IMR-90 (cell line): ENCODE measurements at regions not wholly inside any gene's neighbourhood (a gene's known extent, or its start where the extent isn't known, plus 50 kb on each side); places are given as distances from the start of the nearest gene placed in this dataset.

Source experiments
- ATAC-seq: fragments of 200-7000 bp; cut with Tn5 transposase; 2 replicates; pipeline ENCODE4 v1.9.1; 2020; ENCODE audit warnings: low read depth, mild to moderate bottlenecking, moderate library complexity
- BruUV-seq: library from RNA; stranded (reverse); fragments of 400-500 nt; replicated peaks from 2 replicates; lab custom pipeline; 2021; lab: Mats Ljungman, UMichigan
- CTCF ChIA-PET: fragments of 300-600 bp; formaldehyde crosslinking; extraction: SDS; loops from one replicate; lab custom pipeline; 2021; ENCODE audit warnings: antibody characterized with exemption; lab: Yijun Ruan, JAX
- POLR2A ChIA-PET: fragments of 300-600 bp; sonication (Branson Sonifier 250); formaldehyde crosslinking; loops from one replicate; lab custom pipeline; 2022; ENCODE audit warnings: antibody characterized with exemption; ENCODE audit not compliant: unreplicated experiment; lab: Charles Lee
- DNase-seq: peaks from one replicate; pipeline ENCODE4 v3.0.0; 2013
- H2AFZ ChIP-seq: replicated peaks from 2 replicates; pipeline ENCODE3; 2013; ENCODE audit warnings: low read length, mild to moderate bottlenecking; ENCODE audit not compliant: poor library complexity
- H2AK5ac ChIP-seq: 2 replicates; pipeline ENCODE4 v1.6.1; 2013; ENCODE audit warnings: low read depth, low read length, inconsistent platforms
- H2AK9ac ChIP-seq: replicated peaks from 2 replicates; pipeline ENCODE3; 2013; ENCODE audit warnings: mild to moderate bottlenecking, low read depth, low read length, moderate library complexity; ENCODE audit not compliant: poor library complexity
- H2BK120ac ChIP-seq: 2 replicates; pipeline ENCODE4 v1.6.1; 2013; ENCODE audit warnings: low read depth, low read length, inconsistent platforms
- H2BK15ac ChIP-seq: 3 replicates; pipeline ENCODE4 v1.6.1; 2013; ENCODE audit warnings: low read depth, low read length, inconsistent platforms
- H2BK20ac ChIP-seq: 2 replicates; pipeline ENCODE4 v1.6.1; 2013; ENCODE audit warnings: low read depth, mild to moderate bottlenecking, inconsistent platforms, low read length, moderate library complexity
- H2BK5ac ChIP-seq: 2 replicates; pipeline ENCODE4 v1.6.1; 2013; ENCODE audit warnings: mild to moderate bottlenecking, low read depth, low read length, inconsistent platforms; ENCODE audit not compliant: poor library complexity, severe bottlenecking
- H3K14ac ChIP-seq: replicated peaks from 2 replicates; pipeline ENCODE4 v1.6.1; 2013; ENCODE audit warnings: low read depth, low read length, inconsistent platforms
- H3K18ac ChIP-seq: 2 replicates; pipeline ENCODE4 v1.6.1; 2013; ENCODE audit warnings: low read depth, low read length, control low read depth
- H3K23ac ChIP-seq: 2 replicates; pipeline ENCODE4 v1.6.1; 2013; ENCODE audit warnings: low read depth, low read length, inconsistent platforms
- H3K27ac ChIP-seq: 2 replicates; pipeline ENCODE4 v1.5.1; 2013; ENCODE audit warnings: mild to moderate bottlenecking, control low read depth, low read length; ENCODE audit not compliant: insufficient read depth
- H3K27me3 ChIP-seq: 2 replicates; pipeline ENCODE4 v1.6.1; 2013; ENCODE audit warnings: low read length; ENCODE audit not compliant: control insufficient read depth, insufficient read depth
- H3K36me3 ChIP-seq: 2 replicates; pipeline ENCODE4 v1.6.1; 2013; ENCODE audit warnings: low read length, mixed read lengths; ENCODE audit not compliant: control insufficient read depth, insufficient read depth
- H3K4ac ChIP-seq: 2 replicates; pipeline ENCODE4 v1.6.1; 2013; ENCODE audit warnings: low read depth, low read length, inconsistent platforms
- H3K4me1 ChIP-seq: 2 replicates; pipeline ENCODE4 v1.6.1; 2013; ENCODE audit warnings: low read length, mixed read lengths; ENCODE audit not compliant: control insufficient read depth, insufficient read depth
- H3K4me2 ChIP-seq: 2 replicates; pipeline ENCODE4 v1.6.1; 2013; ENCODE audit warnings: low read depth, mild to moderate bottlenecking, control low read depth, low read length, moderate library complexity
- H3K4me3 ChIP-seq: 2 replicates; pipeline ENCODE4 v1.5.1; 2013; ENCODE audit warnings: low read depth, mild to moderate bottlenecking, control low read depth, low read length, moderate library complexity; ENCODE audit not compliant: insufficient read depth
- H3K56ac ChIP-seq: 2 replicates; pipeline ENCODE4 v1.6.1; 2013; ENCODE audit warnings: low read length, inconsistent platforms; ENCODE audit not compliant: insufficient read depth; ENCODE audit errors: extremely low read depth
- H3K79me1 ChIP-seq, 2 experiments: 2 replicates each; pipeline ENCODE4 v1.6.1; 2013; ENCODE audit warnings: low read length in 2 of 2, inconsistent platforms in 1 of 2, low read depth in 1 of 2
- H3K9ac ChIP-seq: 2 replicates; pipeline ENCODE4 v1.6.1; 2013; ENCODE audit warnings: low read depth, low read length, control low read depth
- H3K9me1 ChIP-seq: 2 replicates; pipeline ENCODE4 v1.6.1; 2013; ENCODE audit warnings: low read length, inconsistent platforms; ENCODE audit not compliant: insufficient read depth
- H3K9me3 ChIP-seq: 2 replicates; pipeline ENCODE4 v1.6.1; 2013; ENCODE audit warnings: low read length; ENCODE audit not compliant: control insufficient read depth, insufficient read depth
- H4K20me1 ChIP-seq: 2 replicates; pipeline ENCODE4 v1.6.1; 2013; ENCODE audit warnings: low read length, inconsistent platforms; ENCODE audit not compliant: insufficient read depth
- H4K5ac ChIP-seq: 2 replicates; pipeline ENCODE4 v1.6.1; 2013; ENCODE audit warnings: mild to moderate bottlenecking, low read depth, low read length, control low read depth
- H4K8ac ChIP-seq, 2 experiments: 2 replicates each; pipeline ENCODE4 v1.6.1; 2013; ENCODE audit warnings: low read depth in 2 of 2, low read length in 2 of 2, control low read depth in 1 of 2, inconsistent platforms in 1 of 2
- H4K91ac ChIP-seq: 2 replicates; pipeline ENCODE4 v1.6.1; 2013; ENCODE audit warnings: low read depth, low read length, inconsistent platforms; ENCODE audit not compliant: insufficient read depth
- MAZ ChIP-seq: IDR thresholded peaks from 2 replicates; pipeline ENCODE4 v1.6.1; 2012; ENCODE audit warnings: low read depth, mild to moderate bottlenecking, low read length, improper control_type of control experiment, moderate library complexity, borderline replicate concordance
- RCOR1 ChIP-seq: IDR thresholded peaks from 2 replicates; pipeline ENCODE4 v1.6.1; 2012; ENCODE audit warnings: mild to moderate bottlenecking, low read length, improper control_type of control experiment; ENCODE audit not compliant: insufficient replicate concordance
- SMC3 ChIP-seq: fragments of 150-350 bp; IDR thresholded peaks from 2 replicates; pipeline ENCODE4 v1.6.1; 2016; ENCODE audit warnings: low read depth, mild to moderate bottlenecking, antibody characterized with exemption, low read length, moderate library complexity
- USF2 ChIP-seq: fragments of 150-350 bp; IDR thresholded peaks from 2 replicates; pipeline ENCODE4 v1.6.1; 2017; ENCODE audit warnings: mild to moderate bottlenecking, antibody characterized with exemption, low read length, low read depth
- dilution Hi-C: fragments of 300-500 bp; cut with HindIII; formaldehyde crosslinking; loops from one replicate; pipeline ENCODE4 v1.14.3; 2018; ENCODE audit warnings: low sequenced_read_pairs; ENCODE audit not compliant: unreplicated experiment
- in situ Hi-C: fragments of 300-500 bp; cut with MboI; formaldehyde crosslinking; loops from 3 replicates; pipeline ENCODE4 v1.14.3; 2019; ENCODE audit warnings: low sequenced_read_pairs, inconsistent platforms, mixed read lengths
- intact Hi-C: fragments of 100-400 bp; cut with micrococcal nuclease; formaldehyde crosslinking; loops from 2 replicates; pipeline ENCODE4 v1.10.0; 2022

DNA sequence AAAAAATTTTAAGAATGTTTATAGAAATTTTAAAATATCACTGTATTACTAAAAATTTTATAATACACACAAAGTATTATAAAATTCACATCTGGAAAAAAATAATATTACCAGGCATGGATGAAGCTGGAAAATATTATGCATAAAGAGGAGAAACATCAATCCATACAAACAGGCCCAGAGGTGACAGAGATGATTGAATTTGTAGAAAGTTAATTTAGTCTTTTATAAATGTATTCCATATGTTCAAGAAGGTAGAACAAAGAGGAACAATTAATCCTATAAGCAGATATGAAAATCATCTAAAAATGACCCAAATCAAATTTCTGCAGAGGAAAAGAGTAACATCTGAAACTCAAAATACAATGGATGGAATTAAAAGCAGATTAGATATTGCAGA lies 605.2 kb upstream of the CELF4 start:
- dilution Hi-C loops: no loop called here
- Histone ChIP-seq H4K8ac (no peak overlapping the region), H2BK15ac (no peak overlapping the region), H3K27ac (no peak overlapping the region), H3K56ac (no peak overlapping the region), H3K4me2 (no peak overlapping the region), H3K4ac (no peak overlapping the region), H3K9ac (no peak overlapping the region), H2AFZ (no peak overlapping the region), H3K9me3 (no peaks in the 10 kb centered on the region), H4K91ac (no peak overlapping the region), H4K20me1 (no peaks in the 10 kb centered on the region), H3K36me3 (no peaks in the 10 kb centered on the region), H2BK20ac (no peak overlapping the region), H2BK5ac (no peak overlapping the region), H3K4me3 (no peak overlapping the region), H3K27me3 (no peaks in the 10 kb centered on the region), H3K9me1 (no peaks in the 10 kb centered on the region), H2AK9ac (no peak overlapping the region), H2BK120ac (no peak overlapping the region), H3K14ac (no peak overlapping the region), H4K5ac (no peak overlapping the region), H3K23ac (no peak overlapping the region), H3K18ac (no peak overlapping the region), H2AK5ac (no peak overlapping the region), H3K4me1 (no peaks in the 10 kb centered on the region), H3K79me1 (no peaks in the 10 kb centered on the region)
- in situ Hi-C loops: no loop called here
- ChIA-PET POLR2A (no interaction called here), CTCF (no interaction called here)
- intact Hi-C loops: no loop called here
- no TSS peak for BruUV-seq
- no peak for DNase-seq
- no peak for TF ChIP-seq USF2
- no peak for TF ChIP-seq RCOR1
- no peak for TF ChIP-seq SMC3
- no peak for TF ChIP-seq MAZ
- no peak for ATAC-seq
